ENCODE measurements at regions not wholly inside any gene's neighbourhood (a gene's known extent, or its start where the extent isn't known, plus 50 kb on each side); places are given as distances from the start of the nearest gene placed in this dataset.
A peak's percentile ranks its signal among the peaks of the same experiment; 100 is the strongest.
"Not testable (repeated sequence)": the region's sequence is repeated elsewhere in the genome, so short reads cannot be mapped to it uniquely, and the experiment has no call there.

DNA sequence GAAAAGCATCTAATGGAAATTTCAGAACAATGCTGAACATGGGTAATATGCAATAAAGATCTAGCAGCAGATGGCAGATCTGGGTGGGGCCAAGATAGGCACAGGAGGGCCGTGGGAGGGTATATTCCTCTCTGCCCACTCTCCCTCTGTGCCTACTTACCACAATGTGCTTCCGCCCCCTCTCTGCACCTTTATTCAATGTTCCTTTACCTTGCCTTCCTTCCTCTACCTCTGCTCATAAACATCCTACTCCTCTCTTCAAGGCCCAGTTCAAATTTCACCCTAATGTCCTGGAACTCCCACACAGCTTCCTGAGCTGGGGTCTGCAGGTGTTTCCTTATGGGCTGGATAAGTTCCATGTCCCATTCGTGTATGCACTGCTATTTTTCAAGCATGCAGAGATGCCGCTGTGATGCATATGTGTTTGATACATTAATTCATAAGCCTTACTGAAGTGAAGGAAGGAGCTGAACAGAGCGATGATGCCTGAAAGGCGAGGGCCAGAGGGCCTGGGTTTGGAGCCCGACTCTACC, 65.6 kb upstream of the EDEM3 start:
- no peak for DNase-seq

DNA sequence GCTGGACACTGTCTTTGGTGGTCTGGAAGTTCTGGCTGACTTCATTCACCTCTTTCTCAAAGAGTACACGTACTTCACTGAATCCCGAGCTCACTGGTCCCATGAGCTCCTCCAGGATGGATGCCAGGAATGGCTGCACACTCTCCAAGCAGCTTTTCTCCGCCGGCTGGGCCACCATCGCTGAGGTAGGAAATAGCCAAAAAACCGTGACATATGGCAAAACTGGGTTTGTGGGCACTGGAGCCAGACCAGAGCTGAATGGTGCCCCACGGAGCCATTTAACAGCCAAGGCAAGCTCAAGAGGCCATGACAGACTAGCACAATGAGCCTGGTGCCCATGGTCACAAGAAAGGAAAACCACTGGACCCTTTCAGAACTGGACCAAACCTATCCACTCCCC, 64.0 kb upstream of the EDEM3 start:
- DNase-seq = no peak

DNA sequence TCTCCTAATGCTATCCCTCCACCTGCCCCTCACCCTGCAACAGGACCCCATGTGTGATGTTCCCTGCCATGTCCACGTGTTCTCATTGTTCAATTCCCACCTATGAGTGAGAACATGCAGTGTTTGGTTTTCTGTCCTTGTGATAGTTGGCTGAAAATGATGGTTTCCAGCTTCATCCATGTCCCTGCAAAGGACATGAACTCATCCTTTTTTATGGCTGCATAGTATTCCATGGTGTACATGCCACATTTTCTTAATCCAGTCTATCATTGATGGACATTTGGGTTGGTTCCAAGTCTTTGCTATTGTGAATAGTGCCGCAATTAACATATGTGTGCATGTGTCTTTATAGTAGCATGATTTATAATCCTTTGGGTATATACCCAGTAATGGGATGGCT, 62.3 kb upstream of the EDEM3 start:
- not testable (repeated sequence) for DNase-seq

DNA sequence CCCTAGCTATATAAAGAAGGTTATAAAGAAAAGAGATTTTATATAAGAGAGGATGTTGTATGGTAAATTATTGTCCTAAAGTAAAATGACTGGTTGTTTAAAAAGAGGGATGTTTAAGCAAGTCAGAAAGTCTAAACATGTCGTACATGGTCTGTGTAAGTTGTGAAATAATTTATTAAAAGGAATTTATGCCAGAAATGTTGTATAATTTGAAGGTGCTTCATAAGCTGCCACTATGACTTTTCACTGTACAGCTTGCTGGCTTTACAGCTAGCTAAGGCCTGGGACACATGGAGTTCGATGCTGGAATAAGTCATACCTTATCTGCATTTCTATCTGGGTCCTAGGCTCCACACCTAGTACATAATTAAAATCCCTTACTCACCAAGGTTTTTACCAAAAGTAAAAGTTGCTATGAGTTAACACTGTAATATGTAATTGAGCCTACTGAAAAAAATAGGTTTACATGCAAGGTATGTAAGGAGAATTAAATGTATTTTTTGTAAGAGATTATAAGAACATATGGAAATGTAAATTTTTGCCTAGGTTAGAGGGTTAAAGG, 59.0 kb upstream of the EDEM3 start:
- DNase-seq = no peak

DNA sequence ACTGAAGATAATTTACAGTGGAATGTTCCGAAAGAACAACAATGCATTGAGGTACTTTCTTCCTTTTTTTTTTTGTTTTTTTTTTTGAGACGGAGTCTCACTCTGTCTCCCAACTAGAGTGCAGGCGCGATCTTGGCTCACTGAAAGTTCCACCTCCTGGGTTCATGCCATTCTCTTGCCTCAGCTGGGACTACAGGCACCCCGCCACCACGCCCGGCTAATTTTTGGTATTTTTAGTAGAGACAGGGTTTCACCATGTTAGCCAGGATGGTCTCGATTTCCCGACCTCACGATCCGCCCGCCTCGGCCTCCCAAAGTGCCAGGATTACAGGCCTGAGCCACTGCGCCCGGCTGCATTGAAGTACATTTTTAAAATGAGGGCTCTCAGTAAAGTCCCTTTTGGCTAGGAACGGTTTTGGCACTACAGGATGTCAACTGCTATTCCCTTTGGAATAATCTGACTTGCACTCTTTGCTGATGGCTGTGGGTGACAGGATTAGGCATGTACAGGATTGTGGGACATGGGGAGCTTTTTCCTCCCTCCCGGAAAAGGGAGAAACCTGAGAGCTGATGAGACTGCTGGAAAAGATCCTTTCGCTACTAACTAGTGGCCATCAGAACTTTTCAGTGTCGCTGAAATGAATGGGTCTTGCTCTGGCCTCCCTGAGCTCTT, 56.9 kb upstream of the EDEM3 start:
- no peak for DNase-seq

DNA sequence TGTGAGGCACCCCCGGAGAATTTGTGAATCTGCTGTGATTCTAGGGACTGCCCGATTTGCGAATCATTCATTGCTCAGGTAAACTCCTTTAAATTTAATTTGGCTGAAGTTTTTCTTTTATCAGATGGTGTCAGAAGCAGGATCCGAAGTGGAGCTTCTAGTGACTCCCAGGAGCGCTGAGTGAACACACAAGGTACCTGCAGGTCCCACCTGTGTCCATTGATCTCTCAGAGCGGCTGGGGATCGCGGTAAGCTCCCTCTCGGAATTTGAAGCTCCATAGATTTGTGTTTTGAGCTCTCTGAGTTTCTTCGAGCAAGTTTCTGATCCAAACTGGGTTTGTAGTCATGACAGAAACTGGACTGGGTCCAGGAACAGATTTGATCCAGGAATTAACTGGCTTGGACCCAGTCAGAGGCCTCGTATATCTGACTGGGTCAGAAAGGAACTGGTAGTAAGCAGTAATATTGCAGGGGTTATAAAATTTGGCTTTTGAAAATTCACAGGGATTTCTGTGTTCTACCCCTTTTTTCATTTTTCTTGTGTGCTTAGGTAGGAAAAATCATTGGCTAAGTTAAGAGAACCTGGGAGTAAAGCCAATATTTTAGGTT, 56.2 kb upstream of the EDEM3 start:
- no peak for DNase-seq

DNA sequence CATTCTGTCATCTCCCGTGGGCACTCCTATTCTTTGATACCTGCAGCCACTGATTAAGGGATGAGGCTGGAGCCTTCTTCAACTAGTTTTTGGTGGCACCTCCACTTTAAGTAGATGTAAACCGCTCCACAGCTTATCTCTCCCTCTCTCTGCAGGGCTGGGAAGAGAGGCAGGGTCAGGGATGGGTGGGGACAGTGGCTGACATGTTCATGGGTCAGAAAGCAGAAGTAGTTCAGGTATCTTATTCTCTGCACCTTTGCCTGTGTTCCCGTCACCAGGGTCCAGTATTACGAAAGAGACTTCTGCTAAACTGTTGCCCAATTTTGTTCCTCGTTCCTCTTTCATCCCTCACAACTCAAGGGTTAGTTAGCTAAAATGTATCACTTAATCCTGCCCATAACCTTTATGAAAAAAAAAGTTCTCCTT, 51.7 kb upstream of the EDEM3 start:
- peak in 1 of 51 donors; percentile 6 for DNase-seq

DNA sequence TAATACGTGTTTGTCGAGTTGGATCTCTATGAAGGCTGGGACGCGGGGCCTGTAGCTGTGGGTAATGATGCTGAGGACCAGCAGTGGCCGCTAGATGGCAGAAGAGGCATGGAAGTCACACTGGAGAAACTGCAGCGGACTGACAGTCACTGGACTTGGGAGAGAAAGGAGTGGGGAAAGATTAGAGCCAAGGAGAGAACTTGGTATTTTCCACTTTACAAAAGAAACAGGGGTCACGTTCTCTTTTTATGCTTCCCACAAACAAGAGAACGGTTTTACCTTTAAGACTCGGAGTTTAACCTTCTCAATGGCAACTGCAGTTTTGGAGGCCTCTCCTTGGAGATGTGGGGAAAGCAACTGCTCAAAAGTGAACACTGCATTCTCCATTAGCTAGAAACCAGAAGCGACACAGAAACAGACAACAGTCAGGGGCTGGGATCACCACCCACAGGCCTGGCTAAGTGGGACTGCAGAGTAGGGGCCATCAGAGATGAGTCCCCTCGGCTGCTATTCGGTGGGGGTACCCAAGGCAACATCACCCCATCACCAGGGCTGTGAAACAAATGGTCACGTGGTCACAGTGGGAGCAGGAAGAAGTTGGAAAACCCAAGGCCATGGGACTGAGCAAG, 51.1 kb upstream of the EDEM3 start:
- DNase-seq = peak in 49 of 51 donors; percentile 9 to 94 (median 68)

Data from hypothalamus (tissue), 51 donors.